RWPE1 (cell line): ENCODE measurements at regions not wholly inside any gene's neighbourhood (a gene's known extent, or its start where the extent isn't known, plus 50 kb on each side); places are given as distances from the start of the nearest gene placed in this dataset.

Experiments
- CTCF ChIA-PET: fragments of 350-600 bp; sonication (Branson Sonifier 250); formaldehyde crosslinking; extraction: SDS; loops from one replicate; lab custom pipeline; 2021; lab: Yijun Ruan, JAX
- POLR2A ChIA-PET: fragments of 400-600 bp; formaldehyde crosslinking; extraction: SDS; loops from one replicate; lab custom pipeline; 2020; ENCODE audit warnings: antibody characterized with exemption; ENCODE audit not compliant: low non-redundant PET; lab: Yijun Ruan, JAX
- DNase-seq: peaks from one replicate; pipeline ENCODE4 v3.0.0; 2012; ENCODE audit warnings: low spot score
- H3K27ac ChIP-seq: fragments of 450-650 bp; 2 replicates; pipeline ENCODE4 v1.5.1; 2017
- CTCF ChIP-seq: fragments of 450-650 bp; conservative IDR thresholded peaks from 2 replicates; pipeline ENCODE4 v1.5.1; 2017; ENCODE audit warnings: low read depth, mild to moderate bottlenecking

DNA sequence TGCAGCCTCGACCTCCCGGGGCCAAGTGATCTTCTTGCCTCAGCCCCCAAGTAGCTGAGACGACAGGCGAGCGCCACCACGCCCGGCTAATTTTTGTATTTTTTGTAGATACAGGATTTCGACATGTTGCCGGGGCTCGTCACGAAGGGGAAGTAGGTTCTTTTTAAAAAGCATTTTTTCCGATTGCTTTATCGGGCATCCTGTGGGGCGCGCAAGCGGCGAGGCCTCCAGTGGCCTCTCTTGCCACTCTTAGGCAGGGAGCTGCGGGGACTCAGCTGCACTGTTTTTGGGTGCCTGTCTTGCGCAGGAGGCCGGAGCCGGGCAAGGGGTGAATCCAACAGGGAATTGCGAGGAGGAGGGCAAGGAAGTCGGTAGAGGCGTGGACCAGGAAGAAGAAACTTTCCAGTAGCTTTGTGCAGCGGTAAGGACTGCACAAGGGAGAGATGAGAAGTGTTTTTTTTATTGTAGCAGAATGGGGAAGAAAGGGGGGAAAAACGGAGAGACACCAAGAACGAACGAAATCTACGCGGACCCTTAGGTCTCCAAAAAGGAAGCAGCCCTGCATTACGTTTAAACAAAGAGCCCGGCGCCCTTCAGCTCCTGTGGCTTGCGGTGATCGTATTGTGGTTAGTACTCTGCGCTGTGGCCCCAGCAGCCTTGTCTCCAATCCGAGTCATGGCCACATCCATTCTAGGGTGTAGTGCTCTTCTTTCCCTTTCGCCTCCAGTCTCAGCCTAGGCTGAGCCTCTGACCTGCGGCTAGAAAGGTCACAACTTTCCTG lies 164.8 kb downstream of the PPIAL4G start:
- ChIA-PET POLR2A (no interaction called here), CTCF (no interaction called here)
- no peak for DNase-seq
- no peak for TF ChIP-seq CTCF
- no peak overlapping the region for H3K27ac ChIP-seq

DNA sequence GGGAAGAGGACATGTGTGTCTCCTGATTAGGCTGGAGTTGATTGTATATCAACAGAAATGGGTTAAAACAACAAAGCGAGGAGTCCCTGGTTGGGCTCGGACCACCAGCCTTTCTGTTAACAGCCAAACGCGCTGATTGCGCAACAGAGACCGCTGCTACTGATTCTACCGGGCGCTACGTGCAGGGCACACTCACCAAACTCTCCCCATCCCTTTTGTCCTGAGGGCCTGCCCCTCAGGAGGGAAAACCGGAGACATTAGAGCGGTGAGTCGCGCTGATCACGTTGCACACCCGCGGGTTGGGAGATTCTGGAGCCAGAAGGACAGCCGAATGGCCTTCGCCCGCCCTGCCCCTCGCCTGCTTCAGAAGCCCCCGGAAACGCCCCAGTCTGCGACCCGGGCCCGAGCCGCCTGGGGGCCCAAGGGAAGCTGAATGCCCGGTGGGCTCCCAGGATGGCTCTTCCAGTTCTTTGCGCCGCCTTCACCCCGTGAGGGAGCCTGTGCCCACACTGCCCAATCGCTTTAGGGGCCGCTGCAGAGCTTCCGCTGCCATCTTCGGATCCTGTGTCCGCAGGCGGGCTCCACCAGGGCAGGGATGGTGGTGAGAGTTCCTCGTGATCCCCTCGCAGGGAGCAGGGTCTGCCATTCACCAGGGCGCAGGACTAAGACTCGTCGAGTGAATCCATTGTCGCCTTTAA lies 165.4 kb upstream of the NBPF11 start:
- ChIA-PET POLR2A (no interaction called here), CTCF (no interaction called here)
- H3K27ac ChIP-seq, result no peak overlapping the region
- no peak for DNase-seq
- no peak for TF ChIP-seq CTCF

- CTCF ChIA-PET, result no interaction called here
- DNase-seq, result no peak
- no peak for TF ChIP-seq CTCF
- no peak overlapping the region for H3K27ac ChIP-seq
- POLR2A ChIA-PET, result no interaction called here
Measured at GRCh38 chr1:148315071-148315811, 163.2 kb upstream of the NBPF11 start.

- POLR2A ChIA-PET, result no interaction called here
Measured at GRCh38 chr1:148310807-148311206, 158.7 kb upstream of the NBPF11 start.

GRCh38 chr1:148309940-148310500 lies 157.9 kb upstream of the NBPF11 start:
- DNase-seq, result no peak
- H3K27ac ChIP-seq, result no peak overlapping the region
- POLR2A ChIA-PET, result no interaction called here
- no peak for TF ChIP-seq CTCF
- CTCF ChIA-PET, result no interaction called here

More at GRCh38 chr1:148310807-148311206, 158.7 kb upstream of the NBPF11 start:
- no peak for DNase-seq
- no peak for TF ChIP-seq CTCF
- CTCF ChIA-PET, result interaction anchor here (0.9 kb wide), 1 partner anchor 27 kb away, joined by 5 read pairs; no protein-coding TSS in a partner anchor
- no peak overlapping the region for H3K27ac ChIP-seq

GRCh38 chr1:148308832-148309458 lies 156.9 kb upstream of the NBPF11 start:
- ChIA-PET POLR2A (no interaction called here), CTCF (no interaction called here)
- no peak for DNase-seq
- TF ChIP-seq CTCF, result no peak
- no peak overlapping the region for H3K27ac ChIP-seq
